CD4-positive, alpha-beta T cell (primary cell): ENCODE measurements at regions not wholly inside any gene's neighbourhood (a gene's known extent, or its start where the extent isn't known, plus 50 kb on each side); places are given as distances from the start of the nearest gene placed in this dataset.

Experiments used
- ATAC-seq: fragments of 200-7000 bp; cut with Tn5 transposase; one replicate; pipeline ENCODE4 v1.10.0; 2022; ENCODE audit warnings: mild to moderate bottlenecking; ENCODE audit not compliant: poor library complexity
- CTCF ChIA-PET: fragments of 350-600 bp; sonication (Branson Sonifier 250); formaldehyde crosslinking; loops from one replicate; lab custom pipeline; 2021; ENCODE audit warnings: antibody characterized with exemption, inconsistent platforms; lab: Charles Lee
- POLR2A ChIA-PET: fragments of 350-600 bp; sonication (Branson Sonifier 250); formaldehyde crosslinking; loops from one replicate; lab custom pipeline; 2021; ENCODE audit warnings: antibody characterized with exemption, inconsistent platforms; lab: Charles Lee
- DNase-seq, 14 experiments: peaks; one replicate each; pipeline ENCODE4 v3.0.0-alpha.2; 2013 to 2020; ENCODE audit warnings: mixed read lengths in 2 of 14
- H3K27ac ChIP-seq, 2 donors: one replicate each; pipeline versions ENCODE4 v1.5.1 to v1.7.0; 2013; ENCODE audit warnings: low read length in 2 of 2, low read depth in 1 of 2, mild to moderate bottlenecking in 1 of 2
- H3K27me3 ChIP-seq, 2 experiments: 1 replicate in 1 of 2; 2 replicates in 1 of 2; pipeline versions ENCODE4 v1.6.1 to v1.7.0; 2013; ENCODE audit warnings: low read length in 2 of 2, control low read depth in 1 of 2, mild to moderate bottlenecking in 1 of 2, moderate library complexity in 1 of 2; ENCODE audit not compliant: insufficient read depth in 2 of 2, control insufficient read depth in 1 of 2
- H3K36me3 ChIP-seq: one replicate; pipeline ENCODE4 v1.6.1; 2013; ENCODE audit warnings: low read length, control low read depth; ENCODE audit not compliant: insufficient read depth
- H3K4me1 ChIP-seq: one replicate; pipeline ENCODE4 v1.6.1; 2013; ENCODE audit warnings: low read length, control low read depth; ENCODE audit not compliant: insufficient read depth
- H3K4me3 ChIP-seq: one replicate; pipeline ENCODE4 v1.5.1; 2013; ENCODE audit warnings: mild to moderate bottlenecking, low read length, moderate library complexity
- H3K9me3 ChIP-seq, 2 experiments: 1 replicate in 1 of 2; 2 replicates in 1 of 2; pipeline versions ENCODE4 v1.6.1 to v1.7.0; 2013; ENCODE audit warnings: low read length in 2 of 2, mild to moderate bottlenecking in 2 of 2, control low read depth in 1 of 2, moderate library complexity in 1 of 2; ENCODE audit not compliant: control insufficient read depth in 1 of 2, insufficient read depth in 1 of 2
- H3K27ac Mint-ChIP-seq: one replicate; pipeline ENCODE4 v1.8.0; 2020; ENCODE audit warnings: mixed read lengths
- H3K27me3 Mint-ChIP-seq: one replicate; pipeline ENCODE4 v1.8.0; 2021; ENCODE audit warnings: mixed read lengths
- H3K36me3 Mint-ChIP-seq: one replicate; pipeline ENCODE4 v1.8.0; 2021; ENCODE audit warnings: low read depth, mixed read lengths
- H3K4me1 Mint-ChIP-seq: one replicate; pipeline ENCODE4 v1.8.0; 2021; ENCODE audit warnings: low read depth, mixed read lengths
- H3K4me3 Mint-ChIP-seq: one replicate; pipeline ENCODE4 v1.8.0; 2020; ENCODE audit warnings: mild to moderate bottlenecking, mixed read lengths
- H3K9me3 Mint-ChIP-seq: one replicate; pipeline ENCODE4 v1.8.0; 2020; ENCODE audit warnings: mixed read lengths
- intact Hi-C, 2 experiments: fragments of 100-400 bp; cut with DNase I in 1 of 2; cut with micrococcal nuclease in 1 of 2; formaldehyde crosslinking; loops; one replicate each; pipeline versions ENCODE4 v1.15.1 to v1.9.0; 2023 to 2025; cut with DNase I, micrococcal nuclease
- TF ChIP-seq, protein P1 (sequence below): fragments of 200-600 bp; IDR thresholded peaks from one replicate; pipeline ENCODE4 v1.8.0; 2022; ENCODE audit warnings: antibody characterized with exemption, mild to moderate bottlenecking

GRCh38 chr17:69981441-69981840 is 93.6 kb upstream of the KCNJ16 start:
- Mint-ChIP-seq H3K4me1 (no peaks in the 10 kb centered on the region), H3K27me3 (no peaks in the 10 kb centered on the region), H3K36me3 (no peaks in the 10 kb centered on the region), H3K9me3 (no peaks in the 10 kb centered on the region), H3K4me3 (no peak overlapping the region), H3K27ac (no peak overlapping the region)
- Histone ChIP-seq H3K36me3 (no peaks in the 10 kb centered on the region), H3K4me3 (no peak overlapping the region), H3K27ac (no peak overlapping the region), H3K27me3 (no peaks in the 10 kb centered on the region), H3K9me3 (no peaks in the 10 kb centered on the region), H3K4me1 (no peaks in the 10 kb centered on the region)
- no peak for ATAC-seq
- intact Hi-C loops: no loop called here
- TF ChIP-seq, protein P1, sequence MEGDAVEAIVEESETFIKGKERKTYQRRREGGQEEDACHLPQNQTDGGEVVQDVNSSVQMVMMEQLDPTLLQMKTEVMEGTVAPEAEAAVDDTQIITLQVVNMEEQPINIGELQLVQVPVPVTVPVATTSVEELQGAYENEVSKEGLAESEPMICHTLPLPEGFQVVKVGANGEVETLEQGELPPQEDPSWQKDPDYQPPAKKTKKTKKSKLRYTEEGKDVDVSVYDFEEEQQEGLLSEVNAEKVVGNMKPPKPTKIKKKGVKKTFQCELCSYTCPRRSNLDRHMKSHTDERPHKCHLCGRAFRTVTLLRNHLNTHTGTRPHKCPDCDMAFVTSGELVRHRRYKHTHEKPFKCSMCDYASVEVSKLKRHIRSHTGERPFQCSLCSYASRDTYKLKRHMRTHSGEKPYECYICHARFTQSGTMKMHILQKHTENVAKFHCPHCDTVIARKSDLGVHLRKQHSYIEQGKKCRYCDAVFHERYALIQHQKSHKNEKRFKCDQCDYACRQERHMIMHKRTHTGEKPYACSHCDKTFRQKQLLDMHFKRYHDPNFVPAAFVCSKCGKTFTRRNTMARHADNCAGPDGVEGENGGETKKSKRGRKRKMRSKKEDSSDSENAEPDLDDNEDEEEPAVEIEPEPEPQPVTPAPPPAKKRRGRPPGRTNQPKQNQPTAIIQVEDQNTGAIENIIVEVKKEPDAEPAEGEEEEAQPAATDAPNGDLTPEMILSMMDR: no peak
- ChIA-PET POLR2A (no interaction called here), CTCF (no interaction called here)
- no peak for DNase-seq

DNA sequence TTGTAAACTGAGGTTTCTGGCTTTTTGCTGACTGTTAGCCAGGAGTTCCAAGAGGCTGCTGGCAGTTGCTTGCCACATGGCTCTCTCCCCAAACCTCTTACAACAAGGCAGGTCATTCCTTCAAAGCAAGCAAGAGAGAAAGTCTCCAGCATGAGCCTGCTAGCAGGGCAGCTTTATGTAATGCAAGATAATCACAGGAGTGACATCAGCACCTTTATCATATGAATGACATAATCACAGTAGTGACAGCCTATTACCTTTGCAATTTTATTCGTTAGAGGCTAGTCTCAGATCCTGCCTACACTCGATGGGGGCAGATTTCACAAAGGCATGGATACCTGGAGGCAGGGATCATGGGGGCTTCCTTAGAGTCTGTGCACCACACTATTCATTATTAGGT is 79.5 kb upstream of the KCNJ16 start:
- CTCF ChIA-PET: no interaction called here
- intact Hi-C loops: no loop called here

DNA sequence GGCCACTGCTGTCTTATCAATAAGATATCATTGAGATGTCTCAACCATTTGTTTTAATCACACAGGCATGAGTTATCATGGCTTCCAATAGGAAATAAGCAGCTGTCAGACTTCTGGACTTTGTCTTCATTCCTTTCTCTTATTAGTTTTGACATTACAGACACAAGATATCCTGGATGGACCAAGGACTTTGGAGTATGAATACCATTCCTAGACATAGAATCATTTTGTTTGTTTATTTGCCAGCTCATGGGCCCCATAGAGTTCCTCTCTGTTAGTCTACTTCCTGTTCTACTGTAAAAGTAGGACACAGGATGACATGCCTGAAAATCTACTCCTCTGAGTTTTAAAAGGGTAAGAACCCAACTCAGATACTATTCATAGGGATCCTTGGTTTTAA is 77.7 kb upstream of the KCNJ16 start:
- H3K4me1 ChIP-seq: no peaks in the 10 kb centered on the region
- CTCF ChIA-PET: no interaction called here
- Mint-ChIP-seq H3K27ac (no peak overlapping the region), H3K4me3 (no peak overlapping the region), H3K27me3 (no peaks in the 10 kb centered on the region), H3K9me3 (peaks cover 3% of the 10 kb centered on the region), H3K36me3 (no peaks in the 10 kb centered on the region), H3K4me1 (no peaks in the 10 kb centered on the region)
- ATAC-seq: no peak
- intact Hi-C loops: no loop called here
- TF ChIP-seq, protein P1: no peak
- no peaks in the 10 kb centered on the region for H3K9me3 ChIP-seq
- no peaks in the 10 kb centered on the region for H3K27me3 ChIP-seq
- POLR2A ChIA-PET: no interaction called here
- H3K27ac ChIP-seq: no peak overlapping the region
- H3K4me3 ChIP-seq: no peak overlapping the region
- H3K36me3 ChIP-seq: no peaks in the 10 kb centered on the region
- DNase-seq: no peak

More for the DNA sequence above, 79.5 kb upstream of the KCNJ16 start:
- Mint-ChIP-seq H3K27me3 (no peaks in the 10 kb centered on the region), H3K27ac (no peak overlapping the region), H3K9me3 (peaks cover 3% of the 10 kb centered on the region), H3K36me3 (no peaks in the 10 kb centered on the region), H3K4me1 (no peaks in the 10 kb centered on the region), H3K4me3 (no peak overlapping the region)
- Histone ChIP-seq H3K4me3 (no peak overlapping the region), H3K9me3 (no peaks in the 10 kb centered on the region), H3K27me3 (no peaks in the 10 kb centered on the region), H3K36me3 (no peaks in the 10 kb centered on the region), H3K27ac (no peak overlapping the region), H3K4me1 (no peaks in the 10 kb centered on the region)
- POLR2A ChIA-PET: no interaction called here
- TF ChIP-seq, protein P1: no peak
- DNase-seq (no peak), ATAC-seq (no peak)
